ENCODE measurements at regions not wholly inside any gene's neighbourhood (a gene's known extent, or its start where the extent isn't known, plus 50 kb on each side); places are given as distances from the start of the nearest gene placed in this dataset.

GRCh38 chr9:87350915-87351314, 146.8 kb upstream of the DAPK1 start:
- CTCF ChIA-PET: no interaction called here
- intact Hi-C loops (cut with micrococcal nuclease; ENCODE audit: unreplicated experiment): no loop called here
- no TSS peak for BruUV-seq (replicated peaks)

GRCh38 chr9:87353301-87353700, 144.4 kb upstream of the DAPK1 start:
- H3K9me3 ChIP-seq (ENCODE audit: insufficient read depth, low read depth): no peaks in the 10 kb centered on the region; the same call in 1 of the 2 replicates
- no peak for TF ChIP-seq EZH2 (IDR thresholded peaks at IDR 0.05; ENCODE audit: low read depth)
- TF ChIP-seq, protein P1, sequence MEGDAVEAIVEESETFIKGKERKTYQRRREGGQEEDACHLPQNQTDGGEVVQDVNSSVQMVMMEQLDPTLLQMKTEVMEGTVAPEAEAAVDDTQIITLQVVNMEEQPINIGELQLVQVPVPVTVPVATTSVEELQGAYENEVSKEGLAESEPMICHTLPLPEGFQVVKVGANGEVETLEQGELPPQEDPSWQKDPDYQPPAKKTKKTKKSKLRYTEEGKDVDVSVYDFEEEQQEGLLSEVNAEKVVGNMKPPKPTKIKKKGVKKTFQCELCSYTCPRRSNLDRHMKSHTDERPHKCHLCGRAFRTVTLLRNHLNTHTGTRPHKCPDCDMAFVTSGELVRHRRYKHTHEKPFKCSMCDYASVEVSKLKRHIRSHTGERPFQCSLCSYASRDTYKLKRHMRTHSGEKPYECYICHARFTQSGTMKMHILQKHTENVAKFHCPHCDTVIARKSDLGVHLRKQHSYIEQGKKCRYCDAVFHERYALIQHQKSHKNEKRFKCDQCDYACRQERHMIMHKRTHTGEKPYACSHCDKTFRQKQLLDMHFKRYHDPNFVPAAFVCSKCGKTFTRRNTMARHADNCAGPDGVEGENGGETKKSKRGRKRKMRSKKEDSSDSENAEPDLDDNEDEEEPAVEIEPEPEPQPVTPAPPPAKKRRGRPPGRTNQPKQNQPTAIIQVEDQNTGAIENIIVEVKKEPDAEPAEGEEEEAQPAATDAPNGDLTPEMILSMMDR (conservative IDR thresholded peaks at IDR 0.05): no peak
- no peaks in the 10 kb centered on the region for H3F3A ChIP-seq (ENCODE audit: insufficient read depth, low read depth)
- ChIA-PET CTCF (no interaction called here), POLR2A (ENCODE audit: unreplicated experiment) (no interaction called here)
- no peaks in the 10 kb centered on the region for H3K36me3 ChIP-seq (ENCODE audit: low read depth)
- H3K27me3 ChIP-seq (ENCODE audit: insufficient read depth, low read depth): no peaks in the 10 kb centered on the region
- no peaks in the 10 kb centered on the region for H3K79me2 ChIP-seq (ENCODE audit: low read depth)
- no peak overlapping the region for H3K27ac ChIP-seq
- no TSS peak for BruUV-seq (replicated peaks)
- H2AFZ ChIP-seq: no peak overlapping the region
- no peak overlapping the region for H3K4me3 ChIP-seq
- no peaks in the 10 kb centered on the region for H4K20me1 ChIP-seq (ENCODE audit: insufficient read depth)
- no peaks in the 10 kb centered on the region for H3K4me1 ChIP-seq (replicated peaks; ENCODE audit: insufficient read depth)
- no peak for DNase-seq
- intact Hi-C loops (cut with micrococcal nuclease; ENCODE audit: unreplicated experiment): no loop called here
- no peaks in the 10 kb centered on the region for H3K9me2 ChIP-seq (ENCODE audit: insufficient read depth)
- no peak overlapping the region for H3K4me2 ChIP-seq

More at GRCh38 chr9:87350915-87351314, 146.8 kb upstream of the DAPK1 start:
- Histone ChIP-seq H3K36me3 (ENCODE audit: low read depth) (no peaks in the 10 kb centered on the region), H3K9me2 (ENCODE audit: insufficient read depth) (no peaks in the 10 kb centered on the region), H2AFZ (no peak overlapping the region), H4K20me1 (ENCODE audit: insufficient read depth) (no peaks in the 10 kb centered on the region), H3K27me3 (ENCODE audit: insufficient read depth, low read depth) (no peaks in the 10 kb centered on the region), H3K79me2 (ENCODE audit: low read depth) (no peaks in the 10 kb centered on the region), H3F3A (ENCODE audit: insufficient read depth, low read depth) (no peaks in the 10 kb centered on the region), H3K4me2 (no peak overlapping the region), H3K9me3 (ENCODE audit: insufficient read depth, low read depth) (no peaks in the 10 kb centered on the region), H3K4me1 (replicated peaks; ENCODE audit: insufficient read depth) (no peaks in the 10 kb centered on the region), H3K4me3 (no peak overlapping the region), H3K27ac (no peak overlapping the region)
- POLR2A ChIA-PET (ENCODE audit: unreplicated experiment): interaction anchor here (0.6 kb wide), 1 partner anchor 1038 kb away, joined by 3 read pairs; no protein-coding TSS in a partner anchor
- TF ChIP-seq, protein P1 (conservative IDR thresholded peaks at IDR 0.05): no peak
- TF ChIP-seq EZH2 (IDR thresholded peaks at IDR 0.05; ENCODE audit: low read depth): no peak
- no peak for DNase-seq

- no peaks in the 10 kb centered on the region for H3K9me2 ChIP-seq (ENCODE audit: insufficient read depth)
- H3K4me1 ChIP-seq (replicated peaks; ENCODE audit: insufficient read depth): no peaks in the 10 kb centered on the region
- TF ChIP-seq EZH2 (IDR thresholded peaks at IDR 0.05; ENCODE audit: low read depth): no peak
- TF ChIP-seq, protein P1 (conservative IDR thresholded peaks at IDR 0.05): no peak
- no peak overlapping the region for H3K4me3 ChIP-seq
- H3K4me2 ChIP-seq: no peak overlapping the region
- H4K20me1 ChIP-seq (ENCODE audit: insufficient read depth): no peaks in the 10 kb centered on the region
- H3K27ac ChIP-seq: no peak overlapping the region
- H2AFZ ChIP-seq: no peak overlapping the region
- H3K27me3 ChIP-seq (ENCODE audit: insufficient read depth, low read depth): no peaks in the 10 kb centered on the region
- H3K36me3 ChIP-seq (ENCODE audit: low read depth): no peaks in the 10 kb centered on the region
- CTCF ChIA-PET: no interaction called here
- no peaks in the 10 kb centered on the region for H3F3A ChIP-seq (ENCODE audit: insufficient read depth, low read depth)
- intact Hi-C loops (cut with micrococcal nuclease; ENCODE audit: unreplicated experiment): no loop called here
- DNase-seq: no peak
- POLR2A ChIA-PET (ENCODE audit: unreplicated experiment): no interaction called here
- no TSS peak for BruUV-seq (replicated peaks)
- H3K9me3 ChIP-seq (ENCODE audit: insufficient read depth, low read depth): no peaks in the 10 kb centered on the region; the same call in 1 of the 2 replicates
- H3K79me2 ChIP-seq (ENCODE audit: low read depth): no peaks in the 10 kb centered on the region
Measured at GRCh38 chr9:87354147-87354546, 143.5 kb upstream of the DAPK1 start.
